ENCODE measurements at regions not wholly inside any gene's neighbourhood (a gene's known extent, or its start where the extent isn't known, plus 50 kb on each side); places are given as distances from the start of the nearest gene placed in this dataset.

- H3K4me1 Mint-ChIP-seq: peaks cover 0 to 13% (median 9%) of the 10 kb centered on the region in 3 donors
- peaks cover 0 to 12% (median 5%) of the 10 kb centered on the region in 7 donors for H3K9me3 Mint-ChIP-seq
- peaks cover 0 to 18% (median 0%) of the 10 kb centered on the region in 3 donors for H3K27me3 Mint-ChIP-seq
- H3K36me3 Mint-ChIP-seq: no peaks in the 10 kb centered on the region
- DNase-seq: no peak
- ATAC-seq (ENCODE audit: low read depth in 2 of 2): no peak
- no peak overlapping the region for H3K27ac Mint-ChIP-seq
- no peak overlapping the region for H3K4me3 Mint-ChIP-seq
Observed at GRCh38 chr10:56646329-56647111, 285.5 kb upstream of the ZWINT start.

DNA sequence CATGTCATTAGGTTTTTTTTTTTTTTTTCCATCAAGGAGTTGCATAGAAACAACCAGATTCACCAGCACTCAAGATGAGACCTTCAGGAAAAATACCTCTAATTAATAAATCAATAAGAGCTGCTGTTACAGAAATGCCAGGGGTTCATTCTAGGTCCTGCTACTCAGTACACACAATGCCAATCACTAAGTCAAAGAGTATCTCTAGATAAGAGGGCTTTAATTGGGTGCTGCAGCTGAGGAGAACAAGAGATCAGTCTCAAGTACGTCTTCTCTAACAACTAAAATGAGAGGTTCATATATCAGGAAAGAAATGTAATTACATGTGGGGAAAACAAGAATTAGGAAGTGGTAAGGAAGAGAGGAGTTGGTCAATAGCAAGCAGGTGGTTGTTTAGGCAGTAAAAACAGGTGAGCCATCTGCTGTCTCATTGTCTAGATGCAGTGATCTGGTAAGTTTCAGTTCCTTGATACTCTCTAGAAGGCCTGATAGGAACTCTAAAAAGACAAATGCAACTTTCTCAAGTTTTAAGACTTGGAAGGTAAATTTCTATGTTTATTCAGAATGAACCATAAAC is 272.9 kb upstream of the ZWINT start:
- Mint-ChIP-seq H3K36me3 (no peaks in the 10 kb centered on the region), H3K27me3 (no peaks in the 10 kb centered on the region), H3K4me1 (peaks cover 18 to 24% (median 20%) of the 10 kb centered on the region in 3 donors), H3K4me3 (peak overlapping the region in 7 of 8 donors; percentile 10 to 68 (median 49)), H3K27ac (peak overlapping the region in 5 of 6 donors; percentile 3 to 86 (median 78)), H3K9me3 (peaks cover 0 to 7% (median 0%) of the 10 kb centered on the region in 7 donors)
- DNase-seq (peak; percentile 47), ATAC-seq (ENCODE audit: low read depth in 2 of 2) (peak; percentile 99)

DNA sequence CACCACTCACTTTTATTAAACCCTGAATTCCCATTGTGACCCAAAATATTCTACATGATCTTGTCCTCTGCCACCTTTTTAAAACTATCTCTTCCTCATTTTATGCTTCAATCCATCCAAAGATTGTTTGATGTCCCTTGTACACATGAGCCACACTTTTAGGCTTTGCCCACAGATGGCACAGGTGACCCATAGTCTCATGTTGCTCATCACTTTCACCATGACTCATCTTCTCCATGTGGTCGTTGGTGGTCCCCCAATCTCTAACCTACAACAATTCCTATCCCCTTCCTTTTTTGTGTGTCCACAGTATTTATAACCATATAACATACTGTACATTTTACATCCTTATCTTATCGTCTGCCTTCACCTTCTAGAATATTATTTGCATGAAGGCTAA is 271.5 kb upstream of the ZWINT start:
- no peaks in the 10 kb centered on the region for H3K27me3 Mint-ChIP-seq
- peaks cover 0 to 2% (median 0%) of the 10 kb centered on the region in 7 donors for H3K9me3 Mint-ChIP-seq
- H3K4me3 Mint-ChIP-seq: no peak overlapping the region
- ATAC-seq (ENCODE audit: low read depth in 2 of 2): no peak
- DNase-seq: no peak
- peaks cover 18 to 24% (median 20%) of the 10 kb centered on the region in 3 donors for H3K4me1 Mint-ChIP-seq
- H3K36me3 Mint-ChIP-seq: no peaks in the 10 kb centered on the region
- H3K27ac Mint-ChIP-seq: peak overlapping the region in 1 of 6 donors; percentile 81

GRCh38 chr10:56624082-56624481 is 263.0 kb upstream of the ZWINT start:
- H3K27ac Mint-ChIP-seq: peak overlapping the region in 1 of 6 donors; percentile 20
- ATAC-seq (ENCODE audit: low read depth in 2 of 2): no peak
- no peaks in the 10 kb centered on the region for H3K36me3 Mint-ChIP-seq
- H3K4me3 Mint-ChIP-seq: peak overlapping the region in 1 of 8 donors; percentile 29
- no peaks in the 10 kb centered on the region for H3K27me3 Mint-ChIP-seq
- peaks cover 16 to 25% (median 25%) of the 10 kb centered on the region in 3 donors for H3K4me1 Mint-ChIP-seq
- no peak for DNase-seq
- peaks cover 0 to 4% (median 0%) of the 10 kb centered on the region in 7 donors for H3K9me3 Mint-ChIP-seq

DNA sequence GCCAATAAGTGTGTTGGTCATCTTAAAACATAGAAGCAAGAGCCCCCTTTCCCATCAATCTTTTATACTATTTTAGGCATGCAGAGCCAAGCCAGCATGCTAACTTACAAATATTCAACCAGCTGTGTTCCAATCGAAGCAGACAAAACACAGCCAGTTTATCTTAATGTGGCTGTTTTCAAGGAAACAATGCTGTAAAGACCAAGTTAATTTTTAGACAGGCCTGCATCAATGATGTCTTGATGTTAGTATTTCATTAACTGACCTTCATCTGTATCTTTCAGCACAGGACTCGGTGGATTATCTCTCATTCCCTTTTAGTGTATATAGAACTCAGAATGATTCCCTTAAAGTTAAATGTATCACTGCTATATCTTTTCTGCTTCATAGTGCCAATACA is 262.0 kb upstream of the ZWINT start:
- no peaks in the 10 kb centered on the region for H3K27me3 Mint-ChIP-seq
- peaks cover 0 to 4% (median 0%) of the 10 kb centered on the region in 7 donors for H3K9me3 Mint-ChIP-seq
- peak overlapping the region in 5 of 8 donors; percentile 0 to 80 (median 69) for H3K4me3 Mint-ChIP-seq
- peak overlapping the region in 4 of 6 donors; percentile 45 to 88 (median 84) for H3K27ac Mint-ChIP-seq
- DNase-seq (no peak), ATAC-seq (ENCODE audit: low read depth in 2 of 2) (no peak)
- H3K36me3 Mint-ChIP-seq: no peaks in the 10 kb centered on the region
- peaks cover 16 to 25% (median 25%) of the 10 kb centered on the region in 3 donors for H3K4me1 Mint-ChIP-seq

- Mint-ChIP-seq H3K27me3 (no peaks in the 10 kb centered on the region), H3K27ac (peak overlapping the region; percentile 31 to 88 (median 66)), H3K4me3 (peak overlapping the region; percentile 3 to 80 (median 68)), H3K9me3 (peaks cover 0 to 4% (median 0%) of the 10 kb centered on the region in 7 donors), H3K4me1 (peaks cover 16 to 28% (median 25%) of the 10 kb centered on the region in 3 donors), H3K36me3 (no peaks in the 10 kb centered on the region)
- DNase-seq: peak; percentile 5
- ATAC-seq (ENCODE audit: low read depth in 2 of 2): peak; percentile 89 to 90
Observed at GRCh38 chr10:56622335-56622973, 261.4 kb upstream of the ZWINT start.

- H3K27me3 Mint-ChIP-seq: peaks cover 0 to 6% (median 5%) of the 10 kb centered on the region in 3 donors
- no peaks in the 10 kb centered on the region for H3K36me3 Mint-ChIP-seq
- no peak overlapping the region for H3K27ac Mint-ChIP-seq
- ATAC-seq (ENCODE audit: low read depth in 2 of 2): no peak
- H3K4me3 Mint-ChIP-seq: no peak overlapping the region
- peaks cover 0 to 5% (median 0%) of the 10 kb centered on the region in 7 donors for H3K9me3 Mint-ChIP-seq
- H3K4me1 Mint-ChIP-seq: no peaks in the 10 kb centered on the region
- no peak for DNase-seq
Observed at GRCh38 chr10:56606202-56606601, 245.1 kb upstream of the ZWINT start.

DNA sequence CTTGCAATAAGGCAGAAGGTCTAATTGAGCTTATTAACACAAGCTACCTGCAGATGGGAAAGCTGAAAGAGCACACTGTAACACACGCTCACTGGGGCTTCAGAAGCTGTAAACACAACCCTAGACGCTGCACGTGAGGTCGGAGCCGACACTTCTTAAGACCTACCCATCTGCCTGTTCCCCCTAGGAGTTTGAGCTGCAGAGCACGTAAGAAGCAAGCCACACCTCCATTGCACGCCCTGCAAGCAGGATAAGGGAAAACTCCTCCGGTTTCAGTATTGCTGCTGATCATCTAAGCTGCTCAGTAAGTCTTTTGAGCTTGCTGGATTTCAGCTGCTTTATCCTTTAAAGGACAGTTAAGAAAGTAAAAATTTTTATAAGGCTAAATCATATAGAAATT is 244.0 kb upstream of the ZWINT start:
- Mint-ChIP-seq H3K27ac (no peak overlapping the region), H3K36me3 (no peaks in the 10 kb centered on the region), H3K4me3 (peak overlapping the region in 1 of 8 donors; percentile 6), H3K9me3 (peaks cover 0 to 3% (median 0%) of the 10 kb centered on the region in 7 donors), H3K27me3 (peaks cover 0 to 6% (median 5%) of the 10 kb centered on the region in 3 donors), H3K4me1 (no peaks in the 10 kb centered on the region)
- DNase-seq (no peak), ATAC-seq (ENCODE audit: low read depth in 2 of 2) (no peak)

DNA sequence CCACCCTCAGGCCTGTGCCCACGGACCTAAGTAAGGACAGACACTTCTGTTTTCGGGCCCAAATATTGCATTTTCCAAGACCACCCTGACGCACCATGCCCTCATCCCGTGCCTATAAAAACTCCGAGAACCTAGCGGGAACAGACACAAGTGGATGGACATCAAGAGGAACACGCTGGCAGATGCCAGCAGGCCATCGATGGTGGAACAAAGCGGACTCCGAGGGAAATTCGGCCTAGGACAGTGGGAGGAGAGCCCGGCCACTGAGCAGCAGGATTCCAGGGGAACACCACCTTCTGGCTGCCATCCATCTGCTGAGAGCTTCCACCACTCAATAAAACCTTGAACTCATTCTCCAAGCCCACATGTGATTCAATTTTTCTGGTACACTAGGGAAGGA is 243.6 kb upstream of the ZWINT start:
- H3K27ac Mint-ChIP-seq: no peak overlapping the region
- H3K4me3 Mint-ChIP-seq: no peak overlapping the region
- H3K9me3 Mint-ChIP-seq: peaks cover 0 to 3% (median 0%) of the 10 kb centered on the region in 7 donors
- H3K36me3 Mint-ChIP-seq: no peaks in the 10 kb centered on the region
- H3K4me1 Mint-ChIP-seq: no peaks in the 10 kb centered on the region
- peaks cover 0 to 6% (median 5%) of the 10 kb centered on the region in 3 donors for H3K27me3 Mint-ChIP-seq
- ATAC-seq (ENCODE audit: low read depth in 2 of 2): no peak
- DNase-seq: no peak

GRCh38 chr10:56599201-56599600 is 238.1 kb upstream of the ZWINT start:
- Mint-ChIP-seq H3K4me1 (no peaks in the 10 kb centered on the region), H3K27ac (no peak overlapping the region), H3K36me3 (no peaks in the 10 kb centered on the region), H3K4me3 (no peak overlapping the region), H3K27me3 (peaks cover 0 to 8% (median 0%) of the 10 kb centered on the region in 3 donors), H3K9me3 (peaks cover 0 to 1% (median 0%) of the 10 kb centered on the region in 7 donors)
- no peak for ATAC-seq (ENCODE audit: low read depth in 2 of 2)
- DNase-seq: no peak

- H3K9me3 Mint-ChIP-seq: peaks cover 0 to 1% (median 0%) of the 10 kb centered on the region in 7 donors
- no peak overlapping the region for H3K4me3 Mint-ChIP-seq
- peaks cover 0 to 8% (median 0%) of the 10 kb centered on the region in 3 donors for H3K27me3 Mint-ChIP-seq
- H3K27ac Mint-ChIP-seq: no peak overlapping the region
- H3K36me3 Mint-ChIP-seq: no peaks in the 10 kb centered on the region
- ATAC-seq (ENCODE audit: low read depth in 2 of 2) (no peak), DNase-seq (no peak)
- no peaks in the 10 kb centered on the region for H3K4me1 Mint-ChIP-seq
Observed at GRCh38 chr10:56596257-56596656, 235.2 kb upstream of the ZWINT start.

DNA sequence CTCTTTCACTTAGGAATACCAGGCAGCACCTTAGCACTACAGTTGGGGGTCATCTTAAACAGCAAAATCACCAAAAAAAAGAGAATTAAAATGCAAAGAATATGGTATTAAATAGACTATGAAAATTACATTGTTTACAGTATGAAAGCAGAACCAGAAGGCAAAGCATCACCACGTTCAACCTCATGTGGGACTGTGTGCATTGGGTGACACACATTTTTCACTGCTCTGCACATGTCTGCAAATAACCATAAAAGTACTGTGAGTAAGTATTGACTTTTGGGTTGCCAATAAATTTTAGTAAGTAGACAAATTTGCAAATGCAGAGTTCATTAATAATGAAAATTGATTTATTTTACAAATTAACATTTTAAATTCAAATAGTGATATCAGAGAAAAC is 232.1 kb upstream of the ZWINT start:
- no peak overlapping the region for H3K4me3 Mint-ChIP-seq
- H3K4me1 Mint-ChIP-seq: no peaks in the 10 kb centered on the region
- H3K27me3 Mint-ChIP-seq: peaks cover 0 to 8% (median 0%) of the 10 kb centered on the region in 3 donors
- no peak for DNase-seq
- no peak for ATAC-seq (ENCODE audit: low read depth in 2 of 2)
- no peaks in the 10 kb centered on the region for H3K36me3 Mint-ChIP-seq
- peaks cover 0 to 4% (median 0%) of the 10 kb centered on the region in 7 donors for H3K9me3 Mint-ChIP-seq
- H3K27ac Mint-ChIP-seq: no peak overlapping the region

GRCh38 chr10:56586461-56586891 is 225.4 kb upstream of the ZWINT start:
- H3K27ac Mint-ChIP-seq: peak overlapping the region in 1 of 6 donors; percentile 70
- H3K36me3 Mint-ChIP-seq: no peaks in the 10 kb centered on the region
- ATAC-seq (ENCODE audit: low read depth in 2 of 2) (no peak), DNase-seq (no peak)
- H3K9me3 Mint-ChIP-seq: peaks cover 0 to 4% (median 0%) of the 10 kb centered on the region in 7 donors
- no peaks in the 10 kb centered on the region for H3K4me1 Mint-ChIP-seq
- H3K27me3 Mint-ChIP-seq: no peaks in the 10 kb centered on the region
- no peak overlapping the region for H3K4me3 Mint-ChIP-seq

Data from naive B cell (primary cell).